Stimulated activated CD4-positive, alpha-beta T cell treated with anti-CD3 and anti-CD28 coated beads, Interleukin-4, amount 100 ng/mL, for 48 hours (primary cell): ENCODE measurements at regions not wholly inside any gene's neighbourhood (a gene's known extent, or its start where the extent isn't known, plus 50 kb on each side); places are given as distances from the start of the nearest gene placed in this dataset.
"Not testable (repeated sequence)": the region's sequence is repeated elsewhere in the genome, so short reads cannot be mapped to it uniquely, and the experiment has no call there.

Source experiments
- DNase-seq, 2 donors: peaks; one replicate each; pipeline ENCODE4 v3.0.0-alpha.2; 2020; ENCODE audit warnings: low read depth in 2 of 2

- DNase-seq, result no peak
These were observed 591.5 kb downstream of the TRHDE start for GRCh38 chr12:72863671-72864070.

GRCh38 chr12:72865921-72866320, 593.8 kb downstream of the TRHDE start:
- no peak for DNase-seq

- DNase-seq, result no peak
These were observed 596.9 kb downstream of the TRHDE start for GRCh38 chr12:72869024-72869423.

GRCh38 chr12:72872238-72872887, 600.2 kb downstream of the TRHDE start:
- DNase-seq, result no peak

GRCh38 chr12:72872996-72873395, 600.8 kb downstream of the TRHDE start:
- DNase-seq, result no peak

GRCh38 chr12:72876092-72876491, 603.9 kb downstream of the TRHDE start:
- DNase-seq, result no peak

GRCh38 chr12:72888693-72889092, 616.5 kb downstream of the TRHDE start:
- DNase-seq, result no peak

- no peak for DNase-seq
These were observed 617.6 kb downstream of the TRHDE start for GRCh38 chr12:72889791-72890190.

- DNase-seq, result no peak
These were observed 629.5 kb downstream of the TRHDE start for GRCh38 chr12:72901685-72902084.

- no peak for DNase-seq
These were observed 653.5 kb downstream of the TRHDE start for GRCh38 chr12:72925716-72926115.

- DNase-seq, result not testable (repeated sequence)
These were observed 659.7 kb downstream of the TRHDE start for GRCh38 chr12:72931838-72932237.

GRCh38 chr12:72937486-72937885, 665.3 kb downstream of the TRHDE start:
- DNase-seq, result no peak

- no peak for DNase-seq
These were observed 685.3 kb downstream of the TRHDE start for GRCh38 chr12:72957454-72957853.

- DNase-seq, result no peak
These were observed 694.5 kb downstream of the TRHDE start for GRCh38 chr12:72966684-72967083.

GRCh38 chr12:72974954-72975555, 702.9 kb downstream of the TRHDE start:
- DNase-seq, result no peak

- no peak for DNase-seq
These were observed 706.8 kb downstream of the TRHDE start for GRCh38 chr12:72978999-72979398.

- no peak for DNase-seq
These were observed 710.2 kb downstream of the TRHDE start for GRCh38 chr12:72982356-72982755.

- no peak for DNase-seq
These were observed 714.8 kb downstream of the TRHDE start for GRCh38 chr12:72986963-72987362.

- DNase-seq, result no peak
These were observed 717.3 kb downstream of the TRHDE start for GRCh38 chr12:72989458-72989947.

GRCh38 chr12:72995029-72995428, 722.9 kb downstream of the TRHDE start:
- DNase-seq, result not testable (repeated sequence)

GRCh38 chr12:72995616-72996015, 723.4 kb downstream of the TRHDE start:
- DNase-seq, result no peak

- DNase-seq, result not testable (repeated sequence)
These were observed 729.6 kb downstream of the TRHDE start for GRCh38 chr12:73001806-73002205.

GRCh38 chr12:73002504-73002903, 730.3 kb downstream of the TRHDE start:
- not testable (repeated sequence) for DNase-seq
